Activated CD8-positive, alpha-beta T cell treated with anti-CD3 and anti-CD28 coated beads for 36 hours (primary cell): ENCODE measurements at regions not wholly inside any gene's neighbourhood (a gene's known extent, or its start where the extent isn't known, plus 50 kb on each side); places are given as distances from the start of the nearest gene placed in this dataset.
"Not testable (repeated sequence)": the region's sequence is repeated elsewhere in the genome, so short reads cannot be mapped to it uniquely, and the experiment has no call there.

ENCODE experiments used
- ATAC-seq: fragments of 200-7000 bp; cut with Tn5 transposase; one replicate; pipeline ENCODE4 v1.10.0; 2021; ENCODE audit warnings: mild to moderate bottlenecking, moderate library complexity
- CTCF ChIA-PET: fragments of 350-600 bp; sonication (Branson Sonifier 250); formaldehyde crosslinking; loops from one replicate; lab custom pipeline; 2021; ENCODE audit warnings: antibody characterized with exemption; lab: Charles Lee
- POLR2A ChIA-PET: fragments of 350-600 bp; sonication (Branson Sonifier 250); formaldehyde crosslinking; loops from one replicate; lab custom pipeline; 2021; ENCODE audit warnings: antibody characterized with exemption; lab: Charles Lee
- DNase-seq: peaks from one replicate; pipeline ENCODE4 v3.0.0-alpha.2; 2020
- H3K27ac Mint-ChIP-seq: one replicate; pipeline ENCODE4 v1.8.0; 2021; ENCODE audit warnings: mild to moderate bottlenecking, mixed read lengths
- H3K27me3 Mint-ChIP-seq: one replicate; pipeline ENCODE4 v1.8.0; 2021; ENCODE audit warnings: mixed read lengths
- H3K36me3 Mint-ChIP-seq: one replicate; pipeline ENCODE4 v1.8.0; 2021; ENCODE audit warnings: low read depth, mixed read lengths
- H3K4me1 Mint-ChIP-seq: one replicate; pipeline ENCODE4 v1.8.0; 2021; ENCODE audit warnings: low read depth, mixed read lengths
- H3K4me3 Mint-ChIP-seq: one replicate; pipeline ENCODE4 v1.8.0; 2021; ENCODE audit warnings: mild to moderate bottlenecking, moderate library complexity, mixed read lengths
- H3K9me3 Mint-ChIP-seq: one replicate; pipeline ENCODE4 v1.8.0; 2021; ENCODE audit warnings: mixed read lengths
- intact Hi-C: fragments of 100-400 bp; cut with micrococcal nuclease; formaldehyde crosslinking; loops from one replicate; pipeline ENCODE4 v1.10.0; 2022
- TF ChIP-seq, protein P1 (sequence below): fragments of 200-600 bp; IDR thresholded peaks from one replicate; pipeline ENCODE4 v1.8.0; 2022; ENCODE audit warnings: antibody characterized with exemption, mild to moderate bottlenecking

DNA sequence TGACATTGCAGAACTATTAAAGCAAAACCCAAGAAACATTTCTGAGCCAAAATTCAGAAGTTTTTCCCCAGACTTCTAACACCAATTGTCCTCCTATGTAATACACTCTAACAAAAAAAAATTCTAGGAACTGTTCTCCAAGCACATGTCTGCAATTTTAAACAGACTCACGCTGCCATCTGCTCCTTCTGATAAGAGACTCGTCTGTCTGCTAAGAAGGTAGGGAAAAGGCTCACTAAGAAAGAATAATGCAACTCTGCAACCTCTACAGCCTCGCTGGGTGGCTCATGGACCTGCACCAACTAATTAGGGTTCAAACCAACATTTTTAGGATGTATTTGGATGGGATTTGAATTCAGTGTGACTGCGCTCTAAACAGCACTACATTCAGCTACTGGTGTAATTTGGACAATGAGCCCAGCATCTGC lies 366.5 kb downstream of the DSC3 start:
- no peak for ATAC-seq
- intact Hi-C loops, result no loop called here
- DNase-seq, result no peak
- peaks cover 1% of the 10 kb centered on the region for H3K9me3 Mint-ChIP-seq
- H3K4me1 Mint-ChIP-seq, result no peaks in the 10 kb centered on the region
- no peaks in the 10 kb centered on the region for H3K36me3 Mint-ChIP-seq
- TF ChIP-seq, protein P1, sequence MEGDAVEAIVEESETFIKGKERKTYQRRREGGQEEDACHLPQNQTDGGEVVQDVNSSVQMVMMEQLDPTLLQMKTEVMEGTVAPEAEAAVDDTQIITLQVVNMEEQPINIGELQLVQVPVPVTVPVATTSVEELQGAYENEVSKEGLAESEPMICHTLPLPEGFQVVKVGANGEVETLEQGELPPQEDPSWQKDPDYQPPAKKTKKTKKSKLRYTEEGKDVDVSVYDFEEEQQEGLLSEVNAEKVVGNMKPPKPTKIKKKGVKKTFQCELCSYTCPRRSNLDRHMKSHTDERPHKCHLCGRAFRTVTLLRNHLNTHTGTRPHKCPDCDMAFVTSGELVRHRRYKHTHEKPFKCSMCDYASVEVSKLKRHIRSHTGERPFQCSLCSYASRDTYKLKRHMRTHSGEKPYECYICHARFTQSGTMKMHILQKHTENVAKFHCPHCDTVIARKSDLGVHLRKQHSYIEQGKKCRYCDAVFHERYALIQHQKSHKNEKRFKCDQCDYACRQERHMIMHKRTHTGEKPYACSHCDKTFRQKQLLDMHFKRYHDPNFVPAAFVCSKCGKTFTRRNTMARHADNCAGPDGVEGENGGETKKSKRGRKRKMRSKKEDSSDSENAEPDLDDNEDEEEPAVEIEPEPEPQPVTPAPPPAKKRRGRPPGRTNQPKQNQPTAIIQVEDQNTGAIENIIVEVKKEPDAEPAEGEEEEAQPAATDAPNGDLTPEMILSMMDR, result no peak
- H3K4me3 Mint-ChIP-seq, result no peak overlapping the region
- no peaks in the 10 kb centered on the region for H3K27me3 Mint-ChIP-seq
- ChIA-PET POLR2A (no interaction called here), CTCF (no interaction called here)
- no peak overlapping the region for H3K27ac Mint-ChIP-seq

DNA sequence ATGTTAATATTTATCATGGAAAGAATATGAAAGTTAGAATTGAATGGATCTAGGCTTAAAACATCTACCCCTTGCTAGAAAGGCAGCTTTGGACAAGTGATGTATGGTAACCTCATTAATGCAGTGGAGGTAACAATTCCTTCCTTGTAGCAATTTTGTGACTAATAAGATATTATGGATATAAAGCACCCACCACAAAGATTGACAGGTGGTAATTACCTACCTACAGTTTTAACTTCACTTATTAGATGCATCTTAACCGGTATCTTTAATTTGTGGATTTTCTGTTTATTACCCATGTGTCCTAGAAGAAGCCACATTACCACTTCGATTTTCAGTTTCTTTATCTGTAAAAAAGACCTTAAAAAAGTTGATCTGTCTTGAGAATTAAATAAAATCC lies 367.0 kb downstream of the DSC3 start:
- intact Hi-C loops, result no loop called here
- no peak for ATAC-seq
- DNase-seq, result no peak
- POLR2A ChIA-PET, result no interaction called here
- Mint-ChIP-seq H3K4me3 (no peak overlapping the region), H3K36me3 (no peaks in the 10 kb centered on the region), H3K27ac (no peak overlapping the region), H3K4me1 (no peaks in the 10 kb centered on the region), H3K9me3 (peaks cover 2% of the 10 kb centered on the region), H3K27me3 (no peaks in the 10 kb centered on the region)
- CTCF ChIA-PET, result no interaction called here
- TF ChIP-seq, protein P1, result no peak

DNA sequence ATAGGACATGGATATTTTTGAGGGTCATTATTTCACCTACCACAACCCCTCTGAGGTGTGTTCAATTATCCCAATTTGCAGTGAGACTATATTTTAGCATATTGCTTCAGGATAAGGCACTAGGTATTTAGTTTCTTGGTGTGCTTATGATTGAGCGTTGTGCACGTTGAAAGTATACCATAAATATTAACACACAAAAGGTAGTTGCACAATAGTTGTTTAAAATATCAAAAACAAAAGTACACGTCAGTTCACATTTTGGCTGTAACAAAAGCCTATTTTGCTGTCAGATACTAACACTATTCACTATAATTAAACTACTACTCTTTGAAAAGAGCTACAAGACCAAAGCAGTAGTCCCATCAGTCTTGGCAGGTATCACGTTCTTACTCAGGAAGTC lies 367.5 kb downstream of the DSC3 start:
- Mint-ChIP-seq H3K27ac (no peak overlapping the region), H3K9me3 (peaks cover 2% of the 10 kb centered on the region), H3K4me1 (no peaks in the 10 kb centered on the region), H3K27me3 (no peaks in the 10 kb centered on the region), H3K4me3 (no peak overlapping the region), H3K36me3 (no peaks in the 10 kb centered on the region)
- DNase-seq (no peak), ATAC-seq (no peak)
- ChIA-PET POLR2A (no interaction called here), CTCF (no interaction called here)
- TF ChIP-seq, protein P1, result no peak
- intact Hi-C loops, result no loop called here

DNA sequence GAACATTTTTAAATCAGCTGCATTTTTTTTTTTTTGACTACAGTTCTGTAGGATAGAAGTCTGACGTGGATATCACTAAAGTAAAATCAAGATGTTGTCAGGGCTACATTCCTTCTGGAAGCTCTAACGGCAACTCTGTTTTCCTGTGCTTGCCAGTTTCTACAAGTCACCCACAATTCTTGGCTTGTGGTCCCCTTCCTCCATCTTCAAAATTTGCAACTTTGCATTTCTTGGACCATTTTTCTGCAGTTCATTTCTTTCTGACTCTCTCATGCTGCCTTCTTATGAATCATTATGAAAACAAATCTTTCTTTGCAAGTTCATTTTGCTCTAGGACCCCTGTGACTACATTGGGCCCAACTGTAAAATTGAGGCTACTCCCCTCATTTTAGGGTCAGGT lies 367.9 kb downstream of the DSC3 start:
- no peaks in the 10 kb centered on the region for H3K27me3 Mint-ChIP-seq
- ATAC-seq (no peak), DNase-seq (no peak)
- TF ChIP-seq, protein P1, result no peak
- no peaks in the 10 kb centered on the region for H3K36me3 Mint-ChIP-seq
- H3K9me3 Mint-ChIP-seq, result peaks cover 2% of the 10 kb centered on the region
- ChIA-PET POLR2A (no interaction called here), CTCF (no interaction called here)
- no peaks in the 10 kb centered on the region for H3K4me1 Mint-ChIP-seq
- H3K27ac Mint-ChIP-seq, result no peak overlapping the region
- intact Hi-C loops, result no loop called here
- H3K4me3 Mint-ChIP-seq, result no peak overlapping the region

DNA sequence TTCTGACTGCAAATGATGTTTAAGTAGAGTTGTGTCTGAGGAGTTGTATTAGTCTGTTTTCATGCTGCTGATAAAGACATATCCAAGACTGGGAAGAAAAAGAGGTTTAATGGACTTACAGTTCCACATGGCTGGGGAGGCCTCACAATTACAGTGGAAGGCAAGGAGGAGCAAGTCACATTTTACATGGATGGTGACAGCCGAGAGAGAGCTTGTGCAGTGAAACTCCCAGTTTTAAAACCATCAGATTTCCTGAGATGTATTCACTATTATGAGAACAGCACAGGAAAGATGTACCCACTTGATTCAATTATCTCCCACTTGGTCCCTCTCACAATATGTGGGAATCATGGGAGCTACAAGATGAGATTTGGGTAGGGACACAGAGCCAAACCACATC lies 370.1 kb downstream of the DSC3 start:
- H3K9me3 Mint-ChIP-seq, H3K36me3 Mint-ChIP-seq, H3K27me3 Mint-ChIP-seq, ATAC-seq, DNase-seq, H3K4me3 Mint-ChIP-seq, intact Hi-C loops, POLR2A ChIA-PET, H3K27ac Mint-ChIP-seq, CTCF ChIA-PET, H3K4me1 Mint-ChIP-seq: not testable (repeated sequence)

DNA sequence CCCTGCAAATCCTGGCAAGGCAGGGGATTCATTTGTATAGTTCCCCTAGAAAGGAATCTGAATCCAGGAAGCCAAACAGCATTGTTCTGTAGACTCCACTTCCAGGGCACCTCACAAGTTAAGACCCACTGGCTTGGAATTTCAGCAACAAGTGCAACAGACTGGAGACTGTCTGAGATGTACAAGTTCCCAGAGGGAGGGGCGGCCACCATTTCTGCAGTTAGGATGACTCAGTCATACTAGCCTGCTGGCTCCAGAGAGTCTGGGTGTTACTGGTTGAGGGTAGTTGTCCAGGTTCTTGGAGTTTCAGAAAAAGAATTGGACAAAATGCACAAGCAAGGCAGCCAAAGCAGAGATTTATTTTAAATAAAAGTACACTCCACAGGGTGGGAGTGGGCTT lies 384.2 kb downstream of the DSC3 start:
- ATAC-seq, result no peak
- CTCF ChIA-PET, result no interaction called here
- intact Hi-C loops, result no loop called here

More for the DNA sequence above, 384.2 kb downstream of the DSC3 start:
- H3K4me1 Mint-ChIP-seq, result no peaks in the 10 kb centered on the region
- POLR2A ChIA-PET, result no interaction called here
- no peak for DNase-seq
- H3K27me3 Mint-ChIP-seq, result no peaks in the 10 kb centered on the region
- TF ChIP-seq, protein P1, result no peak
- no peak overlapping the region for H3K27ac Mint-ChIP-seq
- H3K36me3 Mint-ChIP-seq, result no peaks in the 10 kb centered on the region
- no peak overlapping the region for H3K4me3 Mint-ChIP-seq
- peaks cover 19% of the 10 kb centered on the region for H3K9me3 Mint-ChIP-seq
